ENCODE measurements at regions not wholly inside any gene's neighbourhood (a gene's known extent, or its start where the extent isn't known, plus 50 kb on each side); places are given as distances from the start of the nearest gene placed in this dataset.

DNA sequence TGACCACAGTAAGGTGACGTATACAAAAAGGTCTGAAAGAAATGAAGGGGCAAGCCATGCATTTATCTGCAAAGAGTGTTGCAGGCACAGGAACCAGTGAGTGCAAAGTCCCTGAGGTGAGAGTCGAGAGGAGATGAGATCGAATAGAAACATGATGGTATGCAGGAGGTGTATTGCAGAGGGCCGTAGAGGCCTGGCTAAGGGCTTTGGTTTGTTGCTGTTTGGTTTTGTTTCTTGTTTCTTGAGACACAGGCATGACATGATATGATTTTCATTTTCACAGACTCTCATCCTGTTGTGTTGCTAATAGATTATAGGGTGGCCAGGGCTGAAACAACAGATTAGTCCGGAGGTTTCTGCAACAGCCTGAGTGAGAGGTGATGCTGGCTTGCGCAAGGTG, 80.4 kb downstream of the HSPH1 start:
- no peak for ATAC-seq (replicated peaks in 1 of 4)
- POLR2A ChIA-PET, result no interaction called here
- Histone ChIP-seq H3K36me3 (ENCODE audit: control insufficient read depth in 2 of 2, extremely low read depth in 1 of 2, insufficient read depth in 1 of 2, low read length in 1 of 2) (no peaks in the 10 kb centered on the region), H3K4me3 (ENCODE audit: control insufficient read depth in 1 of 2, extremely low read depth in 1 of 2, low read length in 1 of 2) (no peak overlapping the region), H3K27ac (ENCODE audit: low read length) (no peak overlapping the region), H3K4me1 (ENCODE audit: control insufficient read depth in 1 of 2, extremely low read depth in 1 of 2, insufficient read depth in 2 of 2, low read length in 2 of 2) (no peaks in the 10 kb centered on the region), H3K27me3 (replicated peaks in 1 of 2; ENCODE audit: control insufficient read depth in 2 of 2, extremely low read depth in 1 of 2, insufficient read depth in 2 of 2, low read length in 1 of 2) (peaks cover 4 to 7% of the 10 kb centered on the region in 2 experiments), H3K9me3 (no peaks in the 10 kb centered on the region)
- Mint-ChIP-seq H3K4me3 (no peak overlapping the region), H3K27ac (no peak overlapping the region), H3K9me3 (no peaks in the 10 kb centered on the region), H3K36me3 (no peaks in the 10 kb centered on the region), H3K27me3 (peaks cover 14 to 21% of the 10 kb centered on the region in 2 donors), H3K4me1 (no peaks in the 10 kb centered on the region)
- CTCF ChIA-PET, result no interaction called here
- 76% methylated on average over 3 of the region's 6 CpGs for WGBS (ENCODE audit: insufficient coverage)
- no peak for DNase-seq

DNA sequence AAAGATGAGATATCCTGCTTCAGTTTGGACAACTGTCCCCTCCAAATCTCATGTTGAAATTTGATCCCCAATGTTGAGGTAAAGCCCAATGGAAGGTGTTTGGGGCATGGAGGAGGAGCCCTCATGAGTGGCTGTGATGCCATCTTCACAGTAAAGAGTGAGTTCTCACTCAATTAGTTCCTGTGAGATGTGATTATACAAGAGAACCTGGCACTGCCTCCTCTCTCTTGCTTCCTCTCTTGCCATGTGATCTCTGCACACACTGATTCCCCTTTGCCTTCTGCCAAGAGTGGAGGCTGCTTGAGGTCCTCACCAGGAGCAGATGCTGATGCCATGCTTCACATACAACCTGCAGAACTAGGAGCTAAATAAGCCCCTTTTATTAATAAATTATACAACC, 86.9 kb downstream of the HSPH1 start:
- no peaks in the 10 kb centered on the region for H3K4me1 ChIP-seq (ENCODE audit: control insufficient read depth in 1 of 2, extremely low read depth in 1 of 2, insufficient read depth in 2 of 2, low read length in 2 of 2)
- Mint-ChIP-seq H3K27ac (no peak overlapping the region), H3K36me3 (no peaks in the 10 kb centered on the region)

DNA sequence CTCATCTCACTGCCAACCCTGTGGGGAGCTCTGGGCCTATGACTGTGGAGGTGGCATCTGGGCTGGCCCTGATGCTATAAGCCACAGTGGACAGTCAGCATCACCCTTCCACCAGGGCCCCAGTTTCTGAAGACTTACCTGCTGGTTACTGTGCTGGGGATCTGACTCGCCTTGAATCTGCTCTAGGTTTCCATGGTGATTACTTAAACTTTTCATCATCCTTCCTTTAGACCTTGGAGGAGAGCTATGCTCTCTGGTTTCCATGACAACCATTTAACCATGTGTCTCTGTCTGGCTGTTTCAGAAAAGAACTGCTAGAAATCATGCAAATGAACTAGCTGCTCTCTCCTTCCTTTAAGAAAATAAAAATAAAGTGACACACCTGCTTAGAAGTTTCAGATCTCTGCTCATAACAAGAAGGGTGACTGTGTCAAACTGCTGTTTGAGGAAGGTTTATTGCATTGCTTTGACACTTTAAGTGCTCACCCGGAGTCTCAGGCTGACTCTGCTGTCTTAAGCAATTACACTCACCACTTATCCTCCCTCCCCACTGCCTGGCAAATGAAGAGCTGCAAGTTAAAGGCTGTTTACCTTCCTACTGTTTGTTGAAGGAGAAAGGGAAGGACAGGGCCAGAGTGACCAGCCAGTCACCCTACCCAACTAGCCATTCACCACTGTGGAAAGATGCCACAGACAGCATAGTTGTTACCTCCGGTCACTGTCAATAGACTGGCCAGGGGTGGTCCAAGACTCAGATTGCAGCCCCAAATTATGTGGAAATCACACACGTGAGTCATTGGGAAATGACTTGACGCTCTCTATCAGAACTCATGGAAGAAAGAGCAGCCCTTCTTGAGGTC, 87.6 kb downstream of the HSPH1 start:
- no peak overlapping the region for H3K27ac Mint-ChIP-seq
- ChIA-PET POLR2A (no interaction called here), CTCF (no interaction called here)
- WGBS (ENCODE audit: insufficient coverage), result 60% methylated on average over 4 of the region's 5 CpGs
- Histone ChIP-seq H3K27me3 (replicated peaks in 1 of 2; ENCODE audit: control insufficient read depth in 2 of 2, extremely low read depth in 1 of 2, insufficient read depth in 2 of 2, low read length in 1 of 2) (no peaks in the 10 kb centered on the region), H3K27ac (ENCODE audit: low read length) (no peak overlapping the region), H3K4me3 (ENCODE audit: control insufficient read depth in 1 of 2, extremely low read depth in 1 of 2, low read length in 1 of 2) (no peak overlapping the region), H3K9me3 (no peaks in the 10 kb centered on the region), H3K36me3 (ENCODE audit: control insufficient read depth in 2 of 2, extremely low read depth in 1 of 2, insufficient read depth in 1 of 2, low read length in 1 of 2) (no peaks in the 10 kb centered on the region), H3K4me1 (ENCODE audit: control insufficient read depth in 1 of 2, extremely low read depth in 1 of 2, insufficient read depth in 2 of 2, low read length in 2 of 2) (no peaks in the 10 kb centered on the region)
- H3K27me3 Mint-ChIP-seq, result peaks cover 11% of the 10 kb centered on the region in 2 donors
- peak in 1 of 35 experiments; percentile 7 for DNase-seq
- no peaks in the 10 kb centered on the region for H3K9me3 Mint-ChIP-seq
- H3K4me3 Mint-ChIP-seq, result no peak overlapping the region
- H3K36me3 Mint-ChIP-seq, result no peaks in the 10 kb centered on the region
- H3K4me1 Mint-ChIP-seq, result peaks cover 2 to 8% (median 6%) of the 10 kb centered on the region in 3 donors
- ATAC-seq (replicated peaks in 1 of 4), result peak in 3 of 4 experiments; percentile 27 to 32 (median 27)

More for the DNA sequence above, 86.9 kb downstream of the HSPH1 start:
- Mint-ChIP-seq H3K9me3 (no peaks in the 10 kb centered on the region), H3K27me3 (peaks cover 11% of the 10 kb centered on the region in 2 donors), H3K4me3 (no peak overlapping the region), H3K4me1 (peaks cover 2 to 8% (median 6%) of the 10 kb centered on the region in 3 donors)
- H3K4me3 ChIP-seq (ENCODE audit: control insufficient read depth in 1 of 2, extremely low read depth in 1 of 2, low read length in 1 of 2), result no peak overlapping the region
- ChIA-PET POLR2A (no interaction called here), CTCF (no interaction called here)
- no peak overlapping the region for H3K27ac ChIP-seq (ENCODE audit: low read length)
- ATAC-seq (replicated peaks in 1 of 4), result no peak
- no peaks in the 10 kb centered on the region for H3K9me3 ChIP-seq
- no peaks in the 10 kb centered on the region for H3K36me3 ChIP-seq (ENCODE audit: control insufficient read depth in 2 of 2, extremely low read depth in 1 of 2, insufficient read depth in 1 of 2, low read length in 1 of 2)
- no peak for DNase-seq
- H3K27me3 ChIP-seq (replicated peaks in 1 of 2; ENCODE audit: control insufficient read depth in 2 of 2, extremely low read depth in 1 of 2, insufficient read depth in 2 of 2, low read length in 1 of 2), result no peaks in the 10 kb centered on the region

DNA sequence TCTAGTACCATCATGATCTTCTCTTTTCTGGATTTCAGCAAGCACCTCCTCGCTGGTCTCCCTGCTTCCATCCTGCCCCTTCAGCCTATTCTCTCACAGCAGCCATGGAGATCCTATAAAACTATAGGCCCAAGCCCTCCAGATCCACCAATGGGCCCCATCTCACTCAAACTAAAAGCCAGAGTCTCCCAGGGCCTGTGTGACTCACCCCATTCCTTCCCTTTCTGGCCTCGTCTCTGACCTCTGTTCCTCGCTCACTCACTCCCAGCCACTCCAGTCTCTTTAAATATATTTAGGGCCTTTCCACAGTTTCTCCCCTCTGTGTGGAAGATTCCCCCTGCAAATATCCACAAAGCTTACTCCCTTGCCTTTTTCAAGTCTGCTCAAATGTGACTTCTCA, 89.7 kb downstream of the HSPH1 start:
- no peak for DNase-seq
- no peak overlapping the region for H3K4me3 Mint-ChIP-seq
- H3K27ac Mint-ChIP-seq, result no peak overlapping the region
- H3K9me3 Mint-ChIP-seq, result no peaks in the 10 kb centered on the region
- H3K27me3 Mint-ChIP-seq, result peaks cover 10 to 11% of the 10 kb centered on the region in 2 donors
- no peak for ATAC-seq (replicated peaks in 1 of 4)
- H3K36me3 Mint-ChIP-seq, result no peaks in the 10 kb centered on the region
- ChIA-PET POLR2A (no interaction called here), CTCF (no interaction called here)
- Histone ChIP-seq H3K4me3 (ENCODE audit: control insufficient read depth in 1 of 2, extremely low read depth in 1 of 2, low read length in 1 of 2) (no peak overlapping the region), H3K4me1 (ENCODE audit: control insufficient read depth in 1 of 2, extremely low read depth in 1 of 2, insufficient read depth in 2 of 2, low read length in 2 of 2) (no peaks in the 10 kb centered on the region), H3K9me3 (no peaks in the 10 kb centered on the region), H3K27ac (ENCODE audit: low read length) (no peak overlapping the region), H3K27me3 (replicated peaks in 1 of 2; ENCODE audit: control insufficient read depth in 2 of 2, extremely low read depth in 1 of 2, insufficient read depth in 2 of 2, low read length in 1 of 2) (no peaks in the 10 kb centered on the region), H3K36me3 (ENCODE audit: control insufficient read depth in 2 of 2, extremely low read depth in 1 of 2, insufficient read depth in 1 of 2, low read length in 1 of 2) (no peaks in the 10 kb centered on the region)
- WGBS (ENCODE audit: insufficient coverage), result no CpG with 5 or more reads among the region's 3 CpGs
- H3K4me1 Mint-ChIP-seq, result peaks cover 2 to 8% (median 6%) of the 10 kb centered on the region in 3 donors

DNA sequence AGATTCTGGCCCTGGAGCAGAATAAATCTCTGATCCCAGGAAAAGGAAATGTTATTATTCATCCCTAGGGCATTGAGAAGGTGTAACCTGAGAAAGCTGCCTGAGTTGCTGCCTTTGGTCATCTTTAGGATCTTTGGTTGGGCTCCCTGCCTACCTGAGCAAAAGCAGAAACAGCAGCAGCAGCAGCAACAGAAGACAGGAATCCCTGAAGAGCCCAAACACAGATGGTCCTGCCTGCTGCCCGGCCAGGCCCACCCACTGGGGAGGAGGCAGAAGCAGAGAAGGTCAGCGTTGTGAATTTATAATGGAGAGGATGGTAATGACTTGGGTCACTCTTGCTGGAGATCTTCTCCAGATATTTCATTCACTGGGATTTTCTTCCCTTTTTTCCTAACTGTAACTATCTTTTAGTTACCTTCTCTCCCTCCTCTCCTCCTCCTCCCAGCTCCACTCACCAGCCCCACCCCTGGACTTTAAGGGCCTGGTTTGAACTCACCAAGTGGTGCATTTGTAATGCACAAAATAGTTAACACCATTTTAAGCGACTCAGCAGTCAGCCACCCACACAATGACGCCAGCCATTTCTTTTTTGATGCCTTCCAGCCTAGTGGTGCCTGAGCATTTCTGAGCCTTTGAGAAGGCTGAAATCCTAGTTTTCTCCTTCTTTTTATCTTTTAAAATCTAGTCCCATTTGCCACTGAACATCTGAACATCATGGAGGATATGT, 91.7 kb downstream of the HSPH1 start:
- Mint-ChIP-seq H3K27ac (no peak overlapping the region), H3K36me3 (no peaks in the 10 kb centered on the region), H3K4me3 (no peak overlapping the region), H3K4me1 (peaks cover 2 to 8% (median 6%) of the 10 kb centered on the region in 3 donors), H3K27me3 (peaks cover 0 to 2% of the 10 kb centered on the region in 2 donors), H3K9me3 (no peaks in the 10 kb centered on the region)
- Histone ChIP-seq H3K4me1 (ENCODE audit: control insufficient read depth in 1 of 2, extremely low read depth in 1 of 2, insufficient read depth in 2 of 2, low read length in 2 of 2) (no peaks in the 10 kb centered on the region), H3K36me3 (ENCODE audit: control insufficient read depth in 2 of 2, extremely low read depth in 1 of 2, insufficient read depth in 1 of 2, low read length in 1 of 2) (no peaks in the 10 kb centered on the region), H3K27ac (ENCODE audit: low read length) (no peak overlapping the region), H3K4me3 (ENCODE audit: control insufficient read depth in 1 of 2, extremely low read depth in 1 of 2, low read length in 1 of 2) (no peak overlapping the region), H3K27me3 (replicated peaks in 1 of 2; ENCODE audit: control insufficient read depth in 2 of 2, extremely low read depth in 1 of 2, insufficient read depth in 2 of 2, low read length in 1 of 2) (peaks cover 0 to 3% of the 10 kb centered on the region in 2 experiments), H3K9me3 (no peaks in the 10 kb centered on the region)
- ChIA-PET POLR2A (no interaction called here), CTCF (no interaction called here)
- WGBS (ENCODE audit: insufficient coverage), result 85% methylated on average over 3 of the region's 4 CpGs
- ATAC-seq (replicated peaks in 1 of 4) (no peak), DNase-seq (no peak)

DNA sequence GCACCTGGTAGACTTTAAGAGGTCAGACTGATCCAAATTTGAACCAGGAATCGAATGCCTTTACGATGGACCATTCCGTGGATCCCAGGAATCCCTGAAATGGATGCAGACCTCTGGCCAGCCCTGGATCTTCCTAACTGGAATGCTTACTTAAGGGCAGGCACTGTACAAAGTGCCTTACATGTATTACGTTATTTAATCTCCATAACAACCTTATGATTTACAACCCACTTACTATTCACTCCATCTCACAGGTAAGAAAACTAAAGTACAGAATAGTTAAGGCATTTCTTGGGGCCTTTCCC, 93.6 kb downstream of the HSPH1 start:
- Histone ChIP-seq H3K4me3 (ENCODE audit: control insufficient read depth in 1 of 2, extremely low read depth in 1 of 2, low read length in 1 of 2) (no peak overlapping the region), H3K4me1 (ENCODE audit: control insufficient read depth in 1 of 2, extremely low read depth in 1 of 2, insufficient read depth in 2 of 2, low read length in 2 of 2) (no peaks in the 10 kb centered on the region), H3K36me3 (ENCODE audit: control insufficient read depth in 2 of 2, extremely low read depth in 1 of 2, insufficient read depth in 1 of 2, low read length in 1 of 2) (no peaks in the 10 kb centered on the region), H3K9me3 (no peaks in the 10 kb centered on the region), H3K27me3 (replicated peaks in 1 of 2; ENCODE audit: control insufficient read depth in 2 of 2, extremely low read depth in 1 of 2, insufficient read depth in 2 of 2, low read length in 1 of 2) (peaks cover 0 to 3% of the 10 kb centered on the region in 2 experiments), H3K27ac (ENCODE audit: low read length) (no peak overlapping the region)
- no peak overlapping the region for H3K27ac Mint-ChIP-seq
- CTCF ChIA-PET, result no interaction called here
- peaks cover 2% of the 10 kb centered on the region for H3K36me3 Mint-ChIP-seq
- H3K27me3 Mint-ChIP-seq, result peaks cover 0 to 2% of the 10 kb centered on the region in 2 donors
- WGBS (ENCODE audit: insufficient coverage), result 85% methylated on average over 4 of the region's 4 CpGs
- H3K9me3 Mint-ChIP-seq, result peaks cover 2 to 5% (median 3%) of the 10 kb centered on the region in 3 donors
- ATAC-seq (replicated peaks in 1 of 4) (no peak), DNase-seq (no peak)
- no peaks in the 10 kb centered on the region for H3K4me1 Mint-ChIP-seq
- H3K4me3 Mint-ChIP-seq, result no peak overlapping the region
- POLR2A ChIA-PET, result no interaction called here
